ENCODE measurements at regions not wholly inside any gene's neighbourhood (a gene's known extent, or its start where the extent isn't known, plus 50 kb on each side); places are given as distances from the start of the nearest gene placed in this dataset.
A peak's percentile ranks its signal among the peaks of the same experiment; 100 is the strongest.
"Not testable (repeated sequence)": the region's sequence is repeated elsewhere in the genome, so short reads cannot be mapped to it uniquely, and the experiment has no call there.

- not testable (repeated sequence) for DNase-seq (ENCODE audit: low read depth in 2 of 2)
These were observed 51.5 kb downstream of the PPIAL4A start for GRCh38 chr1:120941066-120941465.

GRCh38 chr1:120941836-120942217 lies 52.3 kb downstream of the PPIAL4A start:
- not testable (repeated sequence) for DNase-seq (ENCODE audit: low read depth in 2 of 2)

GRCh38 chr1:120942218-120942944 lies 52.8 kb downstream of the PPIAL4A start:
- DNase-seq (ENCODE audit: low read depth in 2 of 2) = peak; percentile 53 to 72

GRCh38 chr1:120942945-120943319 lies 53.4 kb downstream of the PPIAL4A start:
- not testable (repeated sequence) for DNase-seq (ENCODE audit: low read depth in 2 of 2)

- not testable (repeated sequence) for DNase-seq (ENCODE audit: low read depth in 2 of 2)
These were observed 55.1 kb downstream of the PPIAL4A start for GRCh38 chr1:120944691-120945090.

GRCh38 chr1:120945122-120945521 lies 55.6 kb downstream of the PPIAL4A start:
- not testable (repeated sequence) for DNase-seq (ENCODE audit: low read depth in 2 of 2)

GRCh38 chr1:120947114-120947513 lies 57.5 kb downstream of the PPIAL4A start:
- DNase-seq (ENCODE audit: low read depth in 2 of 2) = not testable (repeated sequence)

- not testable (repeated sequence) for DNase-seq (ENCODE audit: low read depth in 2 of 2)
These were observed 60.2 kb downstream of the PPIAL4A start for GRCh38 chr1:120949724-120950123.

- DNase-seq (ENCODE audit: low read depth in 2 of 2) = not testable (repeated sequence)
These were observed 61.1 kb downstream of the PPIAL4A start for GRCh38 chr1:120950633-120951032.

GRCh38 chr1:120951100-120951499 lies 61.5 kb downstream of the PPIAL4A start:
- DNase-seq (ENCODE audit: low read depth in 2 of 2) = not testable (repeated sequence)

GRCh38 chr1:120952207-120952870 lies 62.8 kb downstream of the PPIAL4A start:
- DNase-seq (ENCODE audit: low read depth in 2 of 2) = not testable (repeated sequence)

GRCh38 chr1:120952871-120953265 lies 63.3 kb downstream of the PPIAL4A start:
- not testable (repeated sequence) for DNase-seq (ENCODE audit: low read depth in 2 of 2)

- no peak for DNase-seq (ENCODE audit: low read depth in 2 of 2)
These were observed 65.2 kb downstream of the PPIAL4A start for GRCh38 chr1:120954736-120955135.

- not testable (repeated sequence) for DNase-seq (ENCODE audit: low read depth in 2 of 2)
These were observed 66.4 kb downstream of the PPIAL4A start for GRCh38 chr1:120955961-120956360.

GRCh38 chr1:120966018-120966417 lies 76.4 kb downstream of the PPIAL4A start:
- not testable (repeated sequence) for DNase-seq (ENCODE audit: low read depth in 2 of 2)

- not testable (repeated sequence) for DNase-seq (ENCODE audit: low read depth in 2 of 2)
These were observed 83.3 kb downstream of the PPIAL4A start for GRCh38 chr1:120972863-120973262.

- not testable (repeated sequence) for DNase-seq (ENCODE audit: low read depth in 2 of 2)
These were observed 84.3 kb downstream of the PPIAL4A start for GRCh38 chr1:120973836-120974235.

- not testable (repeated sequence) for DNase-seq (ENCODE audit: low read depth in 2 of 2)
These were observed 87.7 kb downstream of the PPIAL4A start for GRCh38 chr1:120977279-120977678.

- not testable (repeated sequence) for DNase-seq (ENCODE audit: low read depth in 2 of 2)
These were observed 92.0 kb downstream of the PPIAL4A start for GRCh38 chr1:120981489-120982094.

GRCh38 chr1:120994614-120995013 lies 105.0 kb downstream of the PPIAL4A start:
- not testable (repeated sequence) for DNase-seq (ENCODE audit: low read depth in 2 of 2)

- DNase-seq (ENCODE audit: low read depth in 2 of 2) = not testable (repeated sequence)
These were observed 105.5 kb downstream of the PPIAL4A start for GRCh38 chr1:120995025-120995424.

- DNase-seq (ENCODE audit: low read depth in 2 of 2) = not testable (repeated sequence)
These were observed 111.6 kb downstream of the PPIAL4A start for GRCh38 chr1:121001090-121001726.
